NCI-H2171 (cell line): ENCODE measurements at regions not wholly inside any gene's neighbourhood (a gene's known extent, or its start where the extent isn't known, plus 50 kb on each side); places are given as distances from the start of the nearest gene placed in this dataset.
"Not testable (repeated sequence)": the region's sequence is repeated elsewhere in the genome, so short reads cannot be mapped to it uniquely, and the experiment has no call there.

Source experiments
- DNase-seq: peaks from one replicate; lab custom pipeline; 2025; lab: John Stamatoyannopoulos, UW

DNA sequence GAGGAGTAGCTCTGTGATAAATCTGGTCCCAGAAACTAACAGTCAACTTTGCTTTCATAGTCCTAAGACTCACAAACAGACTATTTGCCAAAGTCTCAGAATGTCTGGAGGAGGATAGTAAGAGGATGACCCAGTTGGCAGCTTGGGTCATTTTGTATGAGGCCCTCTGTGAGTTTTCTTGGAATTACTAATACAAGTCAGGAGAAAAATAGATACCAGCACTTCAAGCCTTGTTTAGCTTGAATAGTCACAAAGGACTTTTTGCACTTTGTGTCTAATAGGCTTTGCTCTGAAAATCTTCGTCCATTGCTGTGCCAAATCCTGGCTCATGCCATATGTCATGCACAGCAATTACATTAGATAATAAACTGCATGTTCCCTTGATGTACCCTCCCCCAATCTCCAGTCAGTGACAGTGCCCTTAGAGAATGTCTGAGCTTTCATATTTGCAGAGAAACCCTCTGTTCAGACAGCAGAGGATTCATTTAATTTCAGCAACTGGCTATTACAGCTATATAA, 612.8 kb downstream of the CSNK1G3 start:
- peak; percentile 37 for DNase-seq

DNA sequence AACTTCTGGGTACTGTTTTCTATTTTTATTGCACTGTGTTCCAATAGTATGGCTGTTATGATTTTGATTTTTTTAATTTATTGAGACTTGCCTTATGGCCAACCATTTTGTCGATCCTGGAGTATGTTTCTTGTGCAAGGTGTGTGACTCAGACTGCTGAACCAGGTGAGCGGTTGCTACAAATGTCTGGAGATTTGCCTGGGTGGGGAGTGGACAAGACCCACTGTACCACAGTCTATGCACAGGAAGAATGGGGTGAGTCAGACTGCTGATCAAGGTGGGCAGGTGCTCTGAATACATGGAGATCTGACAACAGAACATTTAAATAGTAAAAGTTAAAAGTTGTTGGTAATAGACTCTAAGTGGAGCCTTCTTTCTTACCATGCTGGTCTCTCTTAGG, 609.2 kb downstream of the CSNK1G3 start:
- no peak for DNase-seq

DNA sequence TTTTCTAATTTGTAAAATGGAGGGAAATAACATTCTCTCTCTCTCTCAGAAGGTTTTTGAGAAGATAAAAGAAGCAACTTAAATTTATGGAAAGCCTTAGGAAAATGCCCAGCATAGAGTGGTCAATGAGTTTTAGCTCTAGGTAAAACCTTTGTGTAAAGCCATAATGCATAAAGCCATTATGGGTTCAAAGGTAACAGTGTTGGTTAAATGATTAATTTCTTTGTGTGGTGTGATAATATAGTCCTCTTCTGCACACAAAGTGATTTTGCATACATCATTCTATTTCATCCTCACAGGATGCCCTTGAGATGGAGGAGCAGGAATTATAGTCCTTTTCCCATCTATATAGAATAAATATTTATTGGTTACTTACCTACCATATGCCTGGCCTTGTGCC, 602.9 kb downstream of the CSNK1G3 start:
- DNase-seq, result no peak

DNA sequence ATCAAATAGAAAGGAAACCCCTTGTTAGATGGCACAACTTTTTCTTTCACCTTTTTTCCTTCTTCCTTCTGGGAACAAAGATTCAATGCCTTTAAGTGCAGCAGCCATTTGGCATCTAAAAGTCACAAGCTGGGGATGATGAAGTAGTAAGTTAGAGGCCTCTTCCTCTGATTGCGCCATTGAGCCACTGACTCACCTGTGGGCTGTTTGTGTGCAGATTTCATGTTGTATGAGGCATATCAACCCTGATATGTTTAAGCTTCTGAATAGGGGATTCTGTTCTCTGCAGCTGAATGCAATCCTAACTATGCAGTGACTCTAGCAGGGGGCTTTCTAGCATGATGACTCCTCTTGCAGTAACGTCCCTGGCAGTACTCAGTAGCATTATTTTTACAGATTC, 599.9 kb downstream of the CSNK1G3 start:
- DNase-seq, result no peak

DNA sequence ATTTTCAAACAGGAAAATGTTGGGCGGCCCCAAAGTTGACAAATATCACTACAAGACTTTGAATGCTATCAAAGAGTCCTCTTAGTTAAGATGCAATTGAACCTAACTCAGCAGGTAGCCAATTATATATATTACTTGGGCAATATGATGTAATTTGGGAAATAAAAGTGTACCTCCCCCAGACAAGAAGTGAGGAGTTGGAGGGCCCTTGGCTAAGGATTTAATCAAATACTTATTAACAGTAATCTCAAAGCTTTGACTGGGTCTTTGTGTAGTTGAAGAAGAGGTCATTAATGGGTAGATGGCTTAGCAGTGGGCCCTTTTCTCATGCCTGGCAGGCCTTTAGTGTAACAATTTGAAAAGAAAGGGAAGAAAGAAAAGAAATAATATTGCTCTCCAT, 599.0 kb downstream of the CSNK1G3 start:
- no peak for DNase-seq

DNA sequence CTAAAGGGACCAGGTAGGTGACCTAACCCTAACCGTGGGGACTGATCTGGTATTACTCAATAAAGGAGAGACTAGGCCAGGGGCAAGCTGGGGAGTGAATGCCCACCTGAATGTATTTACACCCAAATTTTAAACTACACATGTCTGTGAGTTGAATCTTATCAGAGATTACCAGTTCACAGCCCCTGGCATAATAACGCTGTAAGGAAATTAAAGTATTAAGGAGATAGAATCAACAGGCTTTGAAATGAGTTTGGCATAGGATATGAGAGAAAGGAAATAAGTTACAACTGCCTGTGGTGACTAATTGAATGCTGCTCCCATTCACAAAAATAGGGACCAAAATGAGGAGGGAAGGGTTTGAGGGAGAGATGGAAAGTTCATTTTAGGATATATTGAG, 593.3 kb downstream of the CSNK1G3 start:
- DNase-seq, result no peak

- DNase-seq, result no peak
Measured at GRCh38 chr5:124104821-124105220, 592.8 kb downstream of the CSNK1G3 start.

DNA sequence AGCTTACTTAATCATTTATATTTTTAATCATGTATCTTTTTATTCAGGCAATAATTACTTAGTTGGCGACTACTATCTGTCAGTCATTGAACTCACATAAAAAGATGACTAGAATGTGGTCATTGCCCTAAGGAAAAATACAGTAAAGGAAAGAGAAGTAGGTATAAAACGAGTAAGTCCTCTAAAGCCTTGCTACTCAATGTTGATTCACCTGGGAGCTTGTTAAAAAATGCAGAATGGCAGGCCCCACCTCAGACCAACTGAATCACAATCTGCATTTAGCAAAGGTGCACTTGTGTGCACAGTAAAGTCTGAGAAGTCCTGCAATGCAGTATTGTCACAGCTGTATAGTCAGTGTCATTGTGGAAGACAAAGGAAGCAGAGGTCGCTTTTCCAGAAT, 592.4 kb downstream of the CSNK1G3 start:
- DNase-seq, result no peak

GRCh38 chr5:124103671-124104070, 591.7 kb downstream of the CSNK1G3 start:
- DNase-seq, result no peak

DNA sequence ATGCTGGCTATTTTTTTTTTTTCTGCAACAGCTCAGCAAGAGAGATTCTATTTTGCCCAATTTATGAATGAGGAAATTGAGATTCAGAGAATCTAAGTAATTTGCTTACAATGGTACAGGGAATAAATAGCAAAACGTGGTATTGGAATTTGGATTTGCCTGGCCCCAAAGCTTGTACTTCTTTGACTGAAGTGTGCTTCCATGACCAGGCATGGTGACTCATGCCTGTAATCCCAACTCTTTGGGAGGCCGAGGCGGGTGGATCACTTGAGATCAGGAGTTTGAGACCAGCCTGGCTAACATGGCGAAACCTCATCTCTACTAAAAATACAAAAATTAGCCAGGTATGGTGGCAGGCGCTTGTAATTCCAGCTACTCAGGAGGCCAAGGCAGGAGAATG, 591.1 kb downstream of the CSNK1G3 start:
- not testable (repeated sequence) for DNase-seq

GRCh38 chr5:124102486-124102885, 590.5 kb downstream of the CSNK1G3 start:
- DNase-seq, result no peak

- no peak for DNase-seq
Measured at GRCh38 chr5:124093658-124094057, 581.7 kb downstream of the CSNK1G3 start.

DNA sequence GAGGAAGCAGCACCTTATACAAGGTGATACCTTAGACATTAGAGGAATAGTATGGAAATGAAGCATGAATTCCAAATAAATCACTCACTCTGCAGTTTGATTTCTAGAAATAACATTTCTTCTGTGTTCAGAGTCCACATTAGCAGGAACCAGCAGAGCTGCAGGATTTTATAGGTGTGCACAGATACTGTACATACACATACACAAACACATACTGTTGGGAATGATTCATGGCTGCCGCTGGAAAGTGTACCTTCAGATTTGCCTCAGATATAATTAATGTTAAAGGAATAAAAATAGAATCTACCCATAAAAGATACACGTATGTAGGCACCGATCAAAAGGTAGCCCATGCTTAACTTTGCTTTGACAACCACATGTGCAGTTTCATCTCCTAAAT, 578.1 kb downstream of the CSNK1G3 start:
- DNase-seq, result no peak

GRCh38 chr5:124089578-124089977, 577.6 kb downstream of the CSNK1G3 start:
- DNase-seq, result no peak

DNA sequence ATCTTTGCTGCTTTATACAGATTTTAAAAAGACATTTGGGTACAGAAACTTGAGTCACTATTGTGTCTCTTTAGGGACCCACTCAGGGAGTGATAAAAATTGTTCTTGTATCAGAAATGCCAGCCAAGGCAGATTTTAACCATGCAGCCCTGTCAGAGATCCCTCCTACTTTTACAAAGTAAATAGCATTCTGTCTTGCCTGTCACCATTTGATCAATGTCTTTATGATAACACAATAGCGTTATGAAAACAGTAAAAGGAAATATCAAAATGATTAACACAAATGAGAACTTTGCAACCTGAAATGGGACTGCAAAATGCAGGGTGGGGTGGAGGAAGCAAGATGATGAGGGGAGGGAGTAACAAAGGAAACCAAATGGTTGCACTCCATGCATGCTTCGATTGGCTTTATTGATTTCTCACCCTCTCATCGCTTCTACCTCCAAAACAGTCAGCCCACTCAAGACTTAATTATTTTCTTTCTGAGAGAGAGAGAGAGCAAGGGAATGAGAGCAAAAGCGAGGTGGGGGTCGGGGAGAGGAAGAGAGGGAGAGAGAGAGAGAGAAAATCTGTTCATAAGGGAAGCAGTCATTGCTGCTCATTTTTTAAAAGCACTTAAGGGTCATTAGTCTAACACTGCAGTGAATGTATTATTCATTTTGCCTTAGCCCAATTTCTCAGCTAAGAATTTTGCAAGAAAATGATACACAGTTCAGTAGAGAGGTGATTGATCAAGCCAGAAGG, 576.5 kb downstream of the CSNK1G3 start:
- DNase-seq, result no peak

GRCh38 chr5:124087752-124088151, 575.8 kb downstream of the CSNK1G3 start:
- DNase-seq, result no peak

DNA sequence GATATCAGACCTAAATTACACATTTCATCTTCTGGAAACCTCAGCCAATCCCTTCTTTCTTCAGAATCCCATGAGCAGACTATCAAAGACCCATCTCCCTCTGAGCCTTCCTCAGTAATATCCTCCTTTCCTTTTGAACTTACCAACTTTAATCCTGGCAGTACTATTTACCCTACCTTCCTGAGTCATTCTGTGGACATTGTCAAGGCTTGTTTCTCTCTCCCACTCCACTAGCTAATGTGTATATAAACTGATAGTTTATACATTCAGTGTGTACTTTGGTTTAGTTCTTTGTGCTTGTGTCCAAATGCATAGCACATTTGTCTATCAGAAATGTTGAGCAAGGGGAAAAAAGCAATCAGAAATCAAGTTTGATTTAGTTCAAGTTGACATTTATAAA, 568.3 kb downstream of the CSNK1G3 start:
- DNase-seq, result no peak

- DNase-seq, result no peak
Measured at GRCh38 chr5:124079062-124079461, 567.1 kb downstream of the CSNK1G3 start.

- DNase-seq, result no peak
Measured at GRCh38 chr5:124074500-124074899, 562.5 kb downstream of the CSNK1G3 start.

GRCh38 chr5:124072570-124072969, 560.6 kb downstream of the CSNK1G3 start:
- DNase-seq, result no peak

DNA sequence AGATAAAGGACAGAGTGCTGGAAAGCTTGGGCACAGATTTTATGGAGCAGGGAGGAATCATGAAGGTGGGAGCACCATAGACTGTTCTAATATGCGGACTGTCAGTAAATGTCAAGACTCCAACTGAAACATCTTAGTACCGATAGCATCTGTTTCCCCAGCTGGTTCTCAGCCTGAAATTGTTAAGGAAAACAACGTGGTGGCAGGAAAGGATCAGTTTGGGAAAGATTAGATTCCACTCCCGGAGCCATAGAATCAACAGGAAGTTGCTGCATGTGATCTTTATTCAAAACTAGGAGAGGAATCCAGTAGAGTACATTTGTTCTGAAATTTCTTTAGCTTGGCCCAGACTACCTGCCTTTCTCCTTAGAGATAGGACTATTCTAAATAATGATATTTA, 559.1 kb downstream of the CSNK1G3 start:
- no peak for DNase-seq

GRCh38 chr5:124065508-124065907, 553.5 kb downstream of the CSNK1G3 start:
- DNase-seq, result no peak

DNA sequence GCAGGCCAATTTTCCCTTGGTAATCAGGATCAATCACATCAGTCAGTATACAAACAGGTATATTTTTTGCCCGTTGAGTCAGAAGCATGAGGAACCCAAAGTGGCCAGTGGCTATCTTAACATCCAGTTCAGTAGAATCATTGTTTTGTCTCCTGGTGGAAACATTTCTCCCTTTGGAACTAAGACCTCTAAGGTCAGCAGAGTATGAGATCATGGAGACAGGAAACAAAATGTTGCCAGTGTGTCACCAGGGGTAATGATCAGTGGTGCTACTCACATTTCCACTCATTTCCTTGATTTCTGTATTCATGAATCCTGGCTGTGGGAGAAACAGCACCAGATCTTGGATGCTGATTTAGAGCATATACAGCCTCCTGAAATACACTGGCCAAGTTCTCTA, 553.0 kb downstream of the CSNK1G3 start:
- DNase-seq, result no peak

DNA sequence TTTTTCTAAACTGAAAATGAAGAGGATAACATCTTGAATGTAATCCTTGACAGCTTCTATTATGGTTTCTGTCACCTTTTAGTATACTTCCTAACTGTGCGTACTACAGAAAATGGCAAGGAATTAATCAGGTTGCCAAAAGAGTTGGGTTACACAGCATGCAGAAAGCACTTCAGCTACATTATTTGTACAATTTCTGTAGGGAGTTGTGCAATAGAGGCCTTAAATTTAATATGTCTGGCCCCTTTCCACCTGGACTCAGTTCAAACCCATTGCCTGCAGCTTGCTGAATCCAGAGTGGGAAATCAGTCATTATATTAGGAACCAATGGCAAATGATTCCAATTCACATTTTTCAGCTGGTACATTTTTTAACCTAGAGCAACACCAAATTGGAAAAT, 549.7 kb downstream of the CSNK1G3 start:
- peak; percentile 56 for DNase-seq
